Omental fat pad (tissue), 3 donors: ENCODE measurements at regions not wholly inside any gene's neighbourhood (a gene's known extent, or its start where the extent isn't known, plus 50 kb on each side); places are given as distances from the start of the nearest gene placed in this dataset.

Source experiments
- ATAC-seq: fragments of 150-250 bp; one replicate; pipeline ENCODE4 v1.9.1; 2016; ENCODE audit warnings: mild to moderate bottlenecking, moderate library complexity; ENCODE audit not compliant: low FRiP score
- DNase-seq: peaks from one replicate; pipeline ENCODE4 v3.0.0-alpha.2; 2019; ENCODE audit warnings: low spot score
- CTCF ChIP-seq, 3 donors: fragments of 450-650 bp; IDR thresholded peaks; one replicate each; pipeline ENCODE4 v1.5.1; 2016 to 2017; ENCODE audit warnings: antibody characterized with exemption in 3 of 3, mild to moderate bottlenecking in 3 of 3, moderate library complexity in 2 of 3

GRCh38 chr12:114190971-114191370, 215.0 kb downstream of the TBX5 start:
- no peak for TF ChIP-seq CTCF (IDR thresholded peaks at IDR 0.05)
- DNase-seq: no peak
- no peak for ATAC-seq

DNA sequence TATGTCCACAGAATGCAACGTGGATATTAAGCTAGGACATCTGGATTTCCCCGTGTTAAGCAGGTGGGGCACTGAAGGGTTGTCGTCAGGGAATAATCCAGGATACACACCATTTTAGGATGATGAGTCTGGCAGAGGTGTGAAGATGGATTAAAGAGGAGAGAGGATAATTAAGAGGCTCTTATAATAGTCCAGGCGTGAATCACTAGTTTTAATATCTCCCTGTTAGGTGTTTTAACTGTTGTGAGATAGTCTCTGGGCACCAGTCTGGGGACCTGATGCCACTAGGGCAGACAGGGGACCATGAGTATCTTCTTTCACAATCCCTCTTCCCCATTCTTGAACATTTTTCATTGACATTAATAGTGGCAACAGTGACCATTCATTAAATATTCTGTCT, 216.7 kb downstream of the TBX5 start:
- DNase-seq (no peak), ATAC-seq (no peak)
- TF ChIP-seq CTCF (IDR thresholded peaks at IDR 0.05): no peak

- no peak for ATAC-seq
- TF ChIP-seq CTCF (IDR thresholded peaks at IDR 0.05): no peak
- no peak for DNase-seq
Observed at GRCh38 chr12:114186241-114187002, 219.5 kb downstream of the TBX5 start.

GRCh38 chr12:114185036-114185435, 218.9 kb upstream of the RBM19 start:
- no peak for DNase-seq
- no peak for ATAC-seq
- no peak for TF ChIP-seq CTCF (IDR thresholded peaks at IDR 0.05)

- TF ChIP-seq CTCF (IDR thresholded peaks at IDR 0.05): no peak
- DNase-seq (no peak), ATAC-seq (no peak)
Observed at GRCh38 chr12:114174326-114174725, 208.2 kb upstream of the RBM19 start.

- TF ChIP-seq CTCF (IDR thresholded peaks at IDR 0.05): no peak
- DNase-seq (no peak), ATAC-seq (no peak)
Observed at GRCh38 chr12:114172135-114172534, 206.0 kb upstream of the RBM19 start.

DNA sequence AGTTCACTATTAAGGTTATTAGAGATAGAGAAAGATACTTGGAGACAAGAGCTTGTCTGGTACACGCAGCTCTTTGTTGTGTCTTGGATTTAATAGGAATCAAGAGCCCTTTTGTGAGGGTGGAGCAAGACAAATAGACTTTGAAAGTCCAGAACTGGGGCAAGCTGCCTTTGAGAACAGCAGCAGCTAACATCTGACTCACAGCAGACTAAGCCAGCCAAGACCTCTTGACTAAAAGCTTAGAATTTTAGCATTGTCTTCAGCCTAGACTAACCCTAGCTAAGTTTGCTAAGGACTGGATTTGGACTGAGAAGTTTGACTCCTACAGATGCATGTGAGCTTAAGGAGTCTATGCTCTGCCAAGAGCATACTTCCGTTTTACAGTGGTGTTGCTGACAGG, 201.9 kb upstream of the RBM19 start:
- peak; percentile 27 for ATAC-seq

More for the DNA sequence above, 201.9 kb upstream of the RBM19 start:
- DNase-seq: no peak
- no peak for TF ChIP-seq CTCF (IDR thresholded peaks at IDR 0.05)
